SK-N-SH (cell line): ENCODE measurements at regions not wholly inside any gene's neighbourhood (a gene's known extent, or its start where the extent isn't known, plus 50 kb on each side); places are given as distances from the start of the nearest gene placed in this dataset.

Experiments used
- CTCF ChIA-PET: fragments of 300-600, 350-600 bp; formaldehyde crosslinking; extraction: SDS; loops from one replicate; lab custom pipeline; 2021; lab: Yijun Ruan, JAX
- POLR2A ChIA-PET: fragments of 350-600 bp; sonication (Branson Sonifier 250); formaldehyde crosslinking; extraction: SDS; loops from one replicate; lab custom pipeline; 2020; ENCODE audit warnings: antibody characterized with exemption, inconsistent platforms; lab: Yijun Ruan, JAX
- DNase-seq: peaks from one replicate; pipeline ENCODE4 v3.0.0; 2012
- H2AFZ ChIP-seq: fragments of 200-600 bp; sonication (generic); 2 replicates; pipeline ENCODE4 v1.8.1; 2016; ENCODE audit warnings: antibody characterized with exemption, mild to moderate bottlenecking, low read depth
- H3F3A ChIP-seq: fragments of 200-600 bp; sonication (generic); replicated peaks from 2 replicates; pipeline ENCODE3; 2016; ENCODE audit warnings: antibody characterized with exemption, mild to moderate bottlenecking; ENCODE audit not compliant: insufficient read depth
- H3K27ac ChIP-seq, 2 experiments: fragments of 200-500 bp in 1 of 2; fragments of 200-600 bp in 1 of 2; sonication (Bioruptor generic) in 1 of 2; sonication (generic), shearing (Covaris generic) in 1 of 2; 2 replicates each; pipeline versions ENCODE4 v1.5.1 to v1.6.1; 2014 to 2016; ENCODE audit warnings: low read depth in 2 of 2, inconsistent platforms in 1 of 2, low read length in 1 of 2, mild to moderate bottlenecking in 1 of 2, mixed read lengths in 1 of 2
- H3K27me3 ChIP-seq: fragments of 200-600 bp; sonication (generic), shearing (Covaris generic); 2 replicates; pipeline ENCODE4 v1.6.1; 2016; ENCODE audit warnings: mixed run types; ENCODE audit not compliant: insufficient read depth
- H3K36me3 ChIP-seq, 2 experiments: fragments of 200-500 bp in 1 of 2; fragments of 200-600 bp in 1 of 2; sonication (Bioruptor generic) in 1 of 2; sonication (generic) in 1 of 2; replicated peaks in 1 of 2; 2 replicates each; pipeline versions ENCODE3 to v1.5.1; 2014 to 2016; ENCODE audit warnings: low read length in 1 of 2, mild to moderate bottlenecking in 1 of 2; ENCODE audit not compliant: insufficient read depth in 2 of 2, control insufficient read depth in 1 of 2
- H3K4me1 ChIP-seq, 2 experiments: fragments of 200-500 bp in 1 of 2; fragments of 200-600 bp in 1 of 2; sonication (Bioruptor generic) in 1 of 2; sonication (generic), shearing (Covaris generic) in 1 of 2; 2 replicates each; pipeline versions ENCODE4 v1.5.1 to v1.6.1; 2014 to 2016; ENCODE audit warnings: low read depth in 1 of 2, low read length in 1 of 2, mixed run types in 1 of 2; ENCODE audit not compliant: insufficient read depth in 2 of 2, control insufficient read depth in 1 of 2
- H3K4me2 ChIP-seq: fragments of 200-600 bp; sonication (generic), shearing (Covaris generic); 2 replicates; pipeline ENCODE4 v1.6.1; 2017; ENCODE audit warnings: mixed run types
- H3K4me3 ChIP-seq, 2 experiments: fragments of 200-500 bp in 1 of 2; fragments of 200-600 bp in 1 of 2; sonication (Bioruptor generic) in 1 of 2; sonication (generic), shearing (Covaris generic) in 1 of 2; 2 replicates each; pipeline versions ENCODE4 v1.5.1 to v1.8.1; 2014 to 2016; ENCODE audit warnings: low read depth in 2 of 2, inconsistent platforms in 1 of 2, low read length in 1 of 2, mild to moderate bottlenecking in 1 of 2, mixed read lengths in 1 of 2, moderate library complexity in 1 of 2
- H3K79me2 ChIP-seq: fragments of 200-600 bp; sonication (generic); 2 replicates; pipeline ENCODE4 v1.8.1; 2017; ENCODE audit warnings: mild to moderate bottlenecking; ENCODE audit not compliant: insufficient read depth
- H3K9ac ChIP-seq: fragments of 200-600 bp; sonication (generic); 2 replicates; pipeline ENCODE4 v1.6.1; 2017; ENCODE audit warnings: mixed run types
- H3K9me2 ChIP-seq: fragments of 200-600 bp; sonication (generic); 2 replicates; pipeline ENCODE4 v1.6.1; 2017; ENCODE audit warnings: mixed run types
- H3K9me3 ChIP-seq: fragments of 200-600 bp; sonication (generic); 2 replicates; pipeline ENCODE4 v1.6.1; 2017; ENCODE audit warnings: mixed run types, mild to moderate bottlenecking, moderate library complexity
- H4K20me1 ChIP-seq: fragments of 200-600 bp; sonication (generic); 2 replicates; pipeline ENCODE4 v1.6.1; 2017; ENCODE audit warnings: mild to moderate bottlenecking, mixed run types; ENCODE audit not compliant: insufficient read depth
- FOSL2 ChIP-seq: IDR thresholded peaks from 2 replicates; pipeline ENCODE4 v1.4.0; 2012; ENCODE audit warnings: low read depth, mild to moderate bottlenecking, moderate library complexity, borderline replicate concordance
- FOXJ3 ChIP-seq: sonication (generic); formaldehyde crosslinking; IDR thresholded peaks from 2 replicates; pipeline ENCODE4 v1.5.1; 2020; ENCODE audit warnings: mild to moderate bottlenecking, missing genetic modification reagents
- FOXM1 ChIP-seq: IDR thresholded peaks from 2 replicates; pipeline ENCODE4 v1.4.0; 2012; ENCODE audit warnings: low read depth, mild to moderate bottlenecking
- GABPA ChIP-seq: IDR thresholded peaks from 2 replicates; pipeline ENCODE4 v1.4.0; 2012; ENCODE audit warnings: low read depth, mild to moderate bottlenecking
- GATA2 ChIP-seq: sonication (generic); formaldehyde crosslinking; IDR thresholded peaks from 2 replicates; pipeline ENCODE4 v1.5.0; 2020; ENCODE audit warnings: mild to moderate bottlenecking, missing genetic modification reagents
- MEF2A ChIP-seq: IDR thresholded peaks from 2 replicates; pipeline ENCODE4 v1.4.0; 2012; ENCODE audit warnings: low read depth, borderline replicate concordance
- MXI1 ChIP-seq: IDR thresholded peaks from 2 replicates; pipeline ENCODE4 v1.6.1; 2012; ENCODE audit warnings: mild to moderate bottlenecking, low read depth, low read length, improper control_type of control experiment
- NRF1 ChIP-seq: IDR thresholded peaks from 2 replicates; pipeline ENCODE4 v1.6.1; 2012; ENCODE audit warnings: low read depth, mild to moderate bottlenecking, low read length
- PBX3 ChIP-seq: IDR thresholded peaks from 2 replicates; pipeline ENCODE4; 2012
- RCOR1 ChIP-seq: fragments of 150-350 bp; IDR thresholded peaks from 2 replicates; pipeline ENCODE4 v1.6.1; 2017; ENCODE audit warnings: antibody characterized with exemption, low read length
- REST ChIP-seq: IDR thresholded peaks from 2 replicates; pipeline ENCODE4 v1.6.1; 2012; ENCODE audit warnings: mild to moderate bottlenecking, low read depth, low read length, moderate library complexity
- SIN3A ChIP-seq: IDR thresholded peaks from 2 replicates; pipeline ENCODE4 v1.6.1; 2012; ENCODE audit warnings: low read depth, mild to moderate bottlenecking, low read length, moderate library complexity, borderline replicate concordance
- TAF1 ChIP-seq: IDR thresholded peaks from 2 replicates; pipeline ENCODE4 v1.6.1; 2012; ENCODE audit warnings: low read depth, mild to moderate bottlenecking, low read length, moderate library complexity, borderline replicate concordance
- TCF12 ChIP-seq: IDR thresholded peaks from 2 replicates; pipeline ENCODE4 v1.4.0; 2012
- TEAD4 ChIP-seq: IDR thresholded peaks from 2 replicates; pipeline ENCODE4 v1.4.0; 2012; ENCODE audit warnings: mild to moderate bottlenecking, borderline replicate concordance; ENCODE audit not compliant: insufficient read depth
- USF2 ChIP-seq: fragments of 150-350 bp; IDR thresholded peaks from 2 replicates; pipeline ENCODE4 v1.6.1; 2017; ENCODE audit warnings: antibody characterized with exemption, low read length, low read depth, borderline replicate concordance
- YY1 ChIP-seq: IDR thresholded peaks from 2 replicates; pipeline ENCODE4 v1.4.0; 2012; ENCODE audit warnings: low read depth, mild to moderate bottlenecking
- ZBTB33 ChIP-seq: IDR thresholded peaks from 2 replicates; pipeline ENCODE4 v1.4.0; 2012; ENCODE audit warnings: low read depth, borderline replicate concordance
- WGBS: methylation state at CpG from one replicate; pipeline ENCODE4 v1.1.6; 2017; ENCODE audit warnings: low lambda C conversion rate; 5-methylcytosine and 5-hydroxymethylcytosine counted together
- TF ChIP-seq, protein P1 (sequence below): IDR thresholded peaks from 2 replicates; pipeline ENCODE4 v1.4.0; 2012; ENCODE audit warnings: low read depth, borderline replicate concordance

DNA sequence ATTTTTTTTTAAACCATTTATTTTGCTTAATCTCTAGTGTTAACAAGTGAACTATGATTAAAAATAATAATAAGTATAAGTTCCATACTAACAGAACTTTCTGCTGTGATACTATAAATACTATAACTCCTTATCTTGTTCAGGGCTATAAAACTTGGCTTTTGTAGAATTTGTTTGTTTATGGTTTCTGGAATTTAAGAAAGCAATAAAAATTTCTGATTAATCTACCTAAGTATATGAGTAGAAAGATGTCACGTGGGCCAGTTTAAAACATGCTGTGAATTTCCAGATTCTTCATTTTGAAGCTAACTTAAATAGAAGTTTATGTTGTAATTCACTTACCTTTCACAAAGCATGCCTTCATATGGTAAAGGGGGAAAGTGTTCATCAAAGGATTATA, 1236.3 kb upstream of the ACVR2A start (continued):
- TF ChIP-seq REST (no peak), FOSL2 (no peak), GATA2 (CRISPR knock-in tag) (no peak)

DNA sequence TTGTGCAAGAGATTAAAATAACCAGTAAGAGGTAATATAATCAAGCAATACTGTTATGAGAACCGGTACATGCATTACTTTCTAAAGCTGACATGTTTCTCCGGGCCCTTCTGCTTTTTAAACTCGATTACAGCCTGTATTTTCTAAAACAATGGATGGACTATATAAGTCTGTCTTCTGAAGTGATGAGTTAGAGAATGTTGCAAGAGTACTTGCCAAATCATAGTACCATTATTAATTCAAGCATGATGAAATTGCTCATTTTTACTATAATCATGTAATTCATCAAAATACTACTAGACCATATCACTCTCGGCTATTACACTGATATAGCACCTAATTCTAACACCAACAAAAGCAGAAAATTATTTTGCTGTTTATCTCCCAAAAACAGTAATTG, 1240.3 kb upstream of the ACVR2A start:
- Histone ChIP-seq H3K9me3 (no peaks in the 10 kb centered on the region), H3K4me1 (no peaks in the 10 kb centered on the region), H3K27ac (no peak overlapping the region), H3K9ac (no peak overlapping the region), H3K36me3 (no peaks in the 10 kb centered on the region), H3K4me3 (no peak overlapping the region), H3K4me2 (no peak overlapping the region), H3F3A (no peaks in the 10 kb centered on the region), H2AFZ (peak overlapping the region; percentile 36; the same call in 1 of the 2 replicates), H4K20me1 (no peaks in the 10 kb centered on the region), H3K79me2 (no peaks in the 10 kb centered on the region), H3K9me2 (no peaks in the 10 kb centered on the region), H3K27me3 (no peaks in the 10 kb centered on the region)
- POLR2A ChIA-PET, result no interaction called here
- CTCF ChIA-PET, result no interaction called here
- DNase-seq, result no peak
- 4% methylated on average over 4 of the region's 4 CpGs for WGBS
- no peak for TF ChIP-seq TCF12
- no peak for TF ChIP-seq TEAD4
- TF ChIP-seq YY1, result no peak
- no peak for TF ChIP-seq GABPA
- TF ChIP-seq GATA2 (CRISPR knock-in tag), result no peak
- TF ChIP-seq TAF1, result no peak
- no peak for TF ChIP-seq NRF1
- no peak for TF ChIP-seq MXI1
- TF ChIP-seq ZBTB33, result no peak
- no peak for TF ChIP-seq FOXJ3
- no peak for TF ChIP-seq USF2
- no peak for TF ChIP-seq FOXM1
- no peak for TF ChIP-seq SIN3A
- TF ChIP-seq REST, result no peak
- no peak for TF ChIP-seq RCOR1
- no peak for TF ChIP-seq PBX3
- no peak for TF ChIP-seq FOSL2
- TF ChIP-seq, protein P1, sequence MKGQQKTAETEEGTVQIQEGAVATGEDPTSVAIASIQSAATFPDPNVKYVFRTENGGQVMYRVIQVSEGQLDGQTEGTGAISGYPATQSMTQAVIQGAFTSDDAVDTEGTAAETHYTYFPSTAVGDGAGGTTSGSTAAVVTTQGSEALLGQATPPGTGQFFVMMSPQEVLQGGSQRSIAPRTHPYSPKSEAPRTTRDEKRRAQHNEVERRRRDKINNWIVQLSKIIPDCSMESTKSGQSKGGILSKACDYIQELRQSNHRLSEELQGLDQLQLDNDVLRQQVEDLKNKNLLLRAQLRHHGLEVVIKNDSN, result no peak
- TF ChIP-seq MEF2A, result no peak
